H1 (cell line): ENCODE measurements at regions not wholly inside any gene's neighbourhood (a gene's known extent, or its start where the extent isn't known, plus 50 kb on each side); places are given as distances from the start of the nearest gene placed in this dataset.

ENCODE experiments used
- CTCF ChIA-PET: fragments of 300-600 bp; sonication (Branson Sonifier 250); formaldehyde crosslinking; loops from one replicate; lab custom pipeline; 2021; ENCODE audit not compliant: partially characterized antibody; lab: Charles Lee
- POLR2A ChIA-PET: fragments of 300-600 bp; sonication (Branson Sonifier 250); formaldehyde crosslinking; loops from one replicate; lab custom pipeline; 2021; ENCODE audit warnings: inconsistent platforms; ENCODE audit not compliant: partially characterized antibody; lab: Charles Lee
- DNase-seq, 2 experiments: peaks; one replicate each; pipeline versions ENCODE4 v3.0.0 to v3.0.0-alpha.2; 2010 to 2022; ENCODE audit warnings: low spot score in 2 of 2, low read depth in 1 of 2, mixed read lengths in 1 of 2
- FAIRE-seq: peaks from 2 replicates; lab custom pipeline; 2011; peaks lifted over from hg19 to GRCh38; lab: Jason Lieb, UNC
- H2AFZ ChIP-seq: 2 replicates; pipeline ENCODE4 v1.8.1; 2012; ENCODE audit warnings: low read length, inconsistent platforms
- H2AK5ac ChIP-seq: 2 replicates; pipeline ENCODE4 v1.6.1; 2013; ENCODE audit warnings: low read depth, low read length
- H2BK120ac ChIP-seq: replicated peaks from 2 replicates; pipeline ENCODE3; 2013; ENCODE audit warnings: low read depth, low read length, inconsistent platforms
- H2BK12ac ChIP-seq: 2 replicates; pipeline ENCODE4 v1.6.1; 2013; ENCODE audit warnings: low read depth, low read length
- H2BK15ac ChIP-seq: 2 replicates; pipeline ENCODE4 v1.6.1; 2013; ENCODE audit warnings: low read length
- H2BK20ac ChIP-seq: 2 replicates; pipeline ENCODE4 v1.6.1; 2013; ENCODE audit warnings: low read length
- H2BK5ac ChIP-seq: 2 replicates; pipeline ENCODE4 v1.6.1; 2013; ENCODE audit warnings: low read depth, low read length
- H3K14ac ChIP-seq: 2 replicates; pipeline ENCODE4 v1.6.1; 2013; ENCODE audit warnings: inconsistent platforms; ENCODE audit not compliant: insufficient read length
- H3K18ac ChIP-seq: 2 replicates; pipeline ENCODE4 v1.6.1; 2013; ENCODE audit warnings: low read length; ENCODE audit errors: extremely low read depth
- H3K23ac ChIP-seq: 2 replicates; pipeline ENCODE4 v1.6.1; 2013; ENCODE audit warnings: inconsistent platforms; ENCODE audit not compliant: insufficient read length
- H3K23me2 ChIP-seq: 2 replicates; pipeline ENCODE4 v1.6.1; 2013; ENCODE audit warnings: low read depth, low read length
- H3K27ac ChIP-seq: 2 replicates; pipeline ENCODE4 v1.6.1; 2011; ENCODE audit warnings: low read depth, low read length, inconsistent platforms
- H3K27me3 ChIP-seq, 4 experiments: replicated peaks in 1 of 4; 1 replicate in 1 of 4; 2 replicates in 3 of 4; pipeline versions ENCODE4 v1.6.1 to v1.8.1; 2011 to 2013; ENCODE audit warnings: low read length in 3 of 4, mild to moderate bottlenecking in 3 of 4, inconsistent platforms in 2 of 4, mixed read lengths in 2 of 4, moderate library complexity in 1 of 4; ENCODE audit not compliant: control insufficient read depth in 3 of 4, insufficient read depth in 3 of 4; ENCODE audit errors: extremely low read depth in 1 of 4
- H3K36me3 ChIP-seq, 4 experiments: 2 replicates each; pipeline versions ENCODE4 v1.6.1 to v1.8.1; 2011 to 2013; ENCODE audit warnings: mild to moderate bottlenecking in 4 of 4, low read length in 3 of 4, moderate library complexity in 2 of 4, control low read depth in 1 of 4, inconsistent platforms in 1 of 4; ENCODE audit not compliant: insufficient read depth in 4 of 4, control insufficient read depth in 2 of 4
- H3K4ac ChIP-seq: replicated peaks from 2 replicates; pipeline ENCODE3; 2013; ENCODE audit warnings: low read length, low read depth, mixed read lengths, inconsistent platforms; ENCODE audit not compliant: insufficient read length
- H3K4me1 ChIP-seq, 4 experiments: replicated peaks in 1 of 4; 1 replicate in 1 of 4; 2 replicates in 3 of 4; pipeline versions ENCODE4 v1.6.1 to v1.8.1; 2011 to 2013; ENCODE audit warnings: low read length in 3 of 4, inconsistent platforms in 2 of 4, mixed read lengths in 1 of 4; ENCODE audit not compliant: insufficient read depth in 4 of 4, control insufficient read depth in 3 of 4
- H3K4me2 ChIP-seq, 2 experiments: 2 replicates each; pipeline versions ENCODE4 v1.6.1 to v1.8.1; 2011 to 2013; ENCODE audit warnings: low read depth in 2 of 2, low read length in 2 of 2, control low read depth in 1 of 2, inconsistent platforms in 1 of 2, mild to moderate bottlenecking in 1 of 2; ENCODE audit not compliant: insufficient read depth in 1 of 2
- H3K4me3 ChIP-seq, 4 experiments: fragments of 200-600, 300-600 bp in 1 of 4; sonication (generic), shearing (Covaris generic), sonication (Bioruptor Twin) in 1 of 4; 2 replicates each; pipeline versions ENCODE4 v1.5.1 to v1.8.1; 2011 to 2016; ENCODE audit warnings: low read length in 4 of 4, low read depth in 3 of 4, control low read depth in 2 of 4, inconsistent platforms in 2 of 4, mild to moderate bottlenecking in 2 of 4, mixed read lengths in 1 of 4, moderate library complexity in 1 of 4; ENCODE audit not compliant: insufficient read depth in 2 of 4; ENCODE audit errors: extremely low read depth in 1 of 4
- H3K56ac ChIP-seq: replicated peaks from 2 replicates; pipeline ENCODE3; 2013; ENCODE audit warnings: low read depth, mild to moderate bottlenecking, mixed read lengths, low read length, inconsistent platforms; ENCODE audit not compliant: insufficient read length
- H3K79me1 ChIP-seq: 2 replicates; pipeline ENCODE4 v1.6.1; 2013; ENCODE audit warnings: low read depth, low read length, control low read depth
- H3K79me2 ChIP-seq, 2 experiments: 2 replicates each; pipeline versions ENCODE4 v1.6.1 to v1.8.1; 2012 to 2013; ENCODE audit warnings: low read length in 2 of 2, mild to moderate bottlenecking in 2 of 2, inconsistent platforms in 1 of 2; ENCODE audit not compliant: insufficient read depth in 2 of 2, control insufficient read depth in 1 of 2
- H3K9ac ChIP-seq, 4 experiments: replicated peaks in 1 of 4; 1 replicate in 1 of 4; 2 replicates in 3 of 4; pipeline versions ENCODE4 v1.6.1 to v1.8.1; 2011 to 2013; ENCODE audit warnings: low read depth in 3 of 4, low read length in 3 of 4, control low read depth in 2 of 4, mild to moderate bottlenecking in 2 of 4, moderate library complexity in 2 of 4, inconsistent platforms in 1 of 4; ENCODE audit errors: extremely low read depth in 1 of 4
- H3K9me3 ChIP-seq, 2 experiments: 2 replicates each; pipeline versions ENCODE4 v1.6.1 to v1.8.1; 2012 to 2013; ENCODE audit warnings: mild to moderate bottlenecking in 2 of 2, moderate library complexity in 2 of 2, control low read depth in 1 of 2, inconsistent platforms in 1 of 2, low read depth in 1 of 2, low read length in 1 of 2, mixed read lengths in 1 of 2; ENCODE audit not compliant: insufficient read depth in 2 of 2
- H4K20me1 ChIP-seq, 2 experiments: replicated peaks in 1 of 2; 2 replicates each; pipeline versions ENCODE3 to v1.8.1; 2011 to 2013; ENCODE audit warnings: inconsistent platforms in 2 of 2, low read length in 2 of 2, mild to moderate bottlenecking in 1 of 2; ENCODE audit not compliant: insufficient read depth in 2 of 2, control insufficient read depth in 1 of 2
- H4K5ac ChIP-seq: 2 replicates; pipeline ENCODE4 v1.6.1; 2013; ENCODE audit warnings: low read length, low read depth, mixed read lengths, inconsistent platforms; ENCODE audit not compliant: insufficient read length
- H4K8ac ChIP-seq: 2 replicates; pipeline ENCODE4 v1.8.0; 2013; ENCODE audit warnings: mild to moderate bottlenecking, moderate library complexity, low read length, inconsistent platforms; ENCODE audit not compliant: insufficient read depth; ENCODE audit errors: extremely low read depth
- H4K91ac ChIP-seq: replicated peaks from 2 replicates; pipeline ENCODE3; 2013; ENCODE audit warnings: low read length, mixed read lengths, inconsistent platforms; ENCODE audit not compliant: insufficient read length
- CTBP2 ChIP-seq: IDR thresholded peaks from 2 replicates; pipeline ENCODE4 v1.7.0; 2011; ENCODE audit warnings: borderline replicate concordance, mild to moderate bottlenecking, moderate library complexity, mixed read lengths, low read length; ENCODE audit not compliant: insufficient read depth, insufficient read length
- RAD21 ChIP-seq, 2 experiments: IDR thresholded peaks in 1 of 2; conservative IDR thresholded peaks in 1 of 2; 2 replicates each; pipeline ENCODE4 v1.6.1; 2011; ENCODE audit warnings: low read depth in 2 of 2, low read length in 2 of 2, improper control_type of control experiment in 1 of 2, inconsistent platforms in 1 of 2, mild to moderate bottlenecking in 1 of 2, moderate library complexity in 1 of 2
- WGBS, 2 experiments: shearing (Covaris generic) in 1 of 2; methylation state at CpG; one replicate each; pipeline versions ENCODE4 v1.1.6 to v1.1.7; 2013 to 2015; ENCODE audit warnings: low lambda C conversion rate in 2 of 2, mixed read lengths in 2 of 2, inconsistent platforms in 1 of 2, low coverage in 1 of 2, missing lambda C conversion rate in 1 of 2; ENCODE audit not compliant: insufficient replicate concordance in 2 of 2, insufficient coverage in 1 of 2, insufficient read length in 1 of 2; ENCODE audit errors: extremely low coverage in 1 of 2, missing lambda C conversion rate in 1 of 2; 5-methylcytosine and 5-hydroxymethylcytosine counted together

- Histone ChIP-seq H3K79me2 (no peaks in the 10 kb centered on the region), H4K5ac (no peak overlapping the region), H3K9me3 (no peaks in the 10 kb centered on the region), H3K9ac (no peak overlapping the region), H4K20me1 (no peaks in the 10 kb centered on the region), H3K56ac (no peak overlapping the region), H3K79me1 (no peaks in the 10 kb centered on the region), H3K4me1 (no peaks in the 10 kb centered on the region), H2BK5ac (no peak overlapping the region), H3K23me2 (no peaks in the 10 kb centered on the region), H2BK15ac (no peak overlapping the region), H3K36me3 (no peaks in the 10 kb centered on the region), H2AFZ (no peak overlapping the region), H2AK5ac (no peak overlapping the region), H3K27ac (no peak overlapping the region), H4K8ac (no peak overlapping the region), H3K4me2 (no peak overlapping the region), H4K91ac (no peak overlapping the region), H2BK20ac (no peak overlapping the region), H3K23ac (no peak overlapping the region), H3K4ac (no peak overlapping the region), H2BK12ac (no peak overlapping the region), H3K18ac (no peak overlapping the region), H3K14ac (no peak overlapping the region), H2BK120ac (no peak overlapping the region), H3K27me3 (no peaks in the 10 kb centered on the region), H3K4me3 (no peak overlapping the region)
- POLR2A ChIA-PET = no interaction called here
- CTCF ChIA-PET = interaction anchor here (0.6 to 0.8 kb wide), 2 partner anchors 14 to 655 kb away, joined by 3 read pairs; no protein-coding TSS in a partner anchor
- FAIRE-seq (no peak), DNase-seq (no peak)
- 91% methylated on average over 2 of the region's 2 CpGs; no CpG with 5 or more reads in 1 of the 2 experiments for WGBS, 2 experiments
- TF ChIP-seq CTBP2 (no peak), RAD21 (IDR thresholded peaks at IDR 0.05 in 1 of 2, conservative IDR thresholded peaks at IDR 0.05 in 1 of 2; ENCODE audit: low read depth in 2 of 2, low read length in 2 of 2) (peak in 1 of 2 experiments; percentile 34; a peak in 3 of 4 replicates)
Measured at GRCh38 chr7:109322833-109323232, 753.2 kb downstream of the DNAJB9 start.
